Central memory CD8-positive, alpha-beta T cell (primary cell): ENCODE measurements at regions not wholly inside any gene's neighbourhood (a gene's known extent, or its start where the extent isn't known, plus 50 kb on each side); places are given as distances from the start of the nearest gene placed in this dataset.

Experiments
- ATAC-seq: fragments of 150-1000 bp; cut with Tn5 transposase; replicated peaks from 2 replicates; pipeline ENCODE4 v1.10.0; 2022; ENCODE audit warnings: mild to moderate bottlenecking, moderate FRiP score, moderate number of reproducible peaks; ENCODE audit not compliant: poor library complexity, severe bottlenecking; ENCODE audit errors: extremely low read depth
- DNase-seq, 2 donors: peaks; one replicate each; pipeline ENCODE4 v3.0.0; 2021; ENCODE audit warnings: low spot score in 2 of 2
- H3K27ac Mint-ChIP-seq: one replicate; pipeline ENCODE4 v1.8.0; 2022; ENCODE audit warnings: low read depth, mild to moderate bottlenecking, moderate library complexity, mixed read lengths
- H3K27me3 Mint-ChIP-seq: one replicate; pipeline ENCODE4 v1.8.0; 2022; ENCODE audit warnings: mixed read lengths
- H3K36me3 Mint-ChIP-seq: one replicate; pipeline ENCODE4 v1.8.0; 2022; ENCODE audit warnings: mild to moderate bottlenecking, moderate library complexity, mixed read lengths; ENCODE audit not compliant: insufficient read depth
- H3K4me1 Mint-ChIP-seq: one replicate; pipeline ENCODE4 v1.8.0; 2022; ENCODE audit warnings: mixed read lengths
- H3K4me3 Mint-ChIP-seq: one replicate; pipeline ENCODE4 v1.8.0; 2022; ENCODE audit warnings: mild to moderate bottlenecking, moderate library complexity, mixed read lengths
- H3K9me3 Mint-ChIP-seq: one replicate; pipeline ENCODE4 v1.8.0; 2022; ENCODE audit warnings: mixed read lengths

DNA sequence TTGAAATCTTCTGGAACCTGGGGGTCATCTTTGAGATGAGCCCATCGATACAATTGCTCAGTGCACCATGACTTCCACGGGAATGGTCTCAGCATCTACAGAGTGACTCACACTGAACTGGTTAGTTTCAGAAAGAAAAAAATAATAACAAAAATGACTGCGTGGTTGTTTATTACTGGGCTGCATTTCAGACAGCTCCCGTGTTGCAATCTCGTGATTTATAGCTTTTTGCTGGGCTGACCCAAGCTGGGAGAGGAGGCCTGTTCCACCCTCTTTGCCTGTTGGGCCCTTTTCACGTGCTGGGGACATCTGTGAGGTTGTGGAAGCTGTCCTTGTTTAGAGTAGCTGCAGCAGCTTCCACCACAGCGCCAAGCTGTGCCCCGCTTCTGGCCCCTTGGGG is 225.5 kb downstream of the BMP7 start:
- ATAC-seq, result no peak
- Mint-ChIP-seq H3K9me3 (no peaks in the 10 kb centered on the region), H3K4me3 (no peak overlapping the region), H3K4me1 (no peaks in the 10 kb centered on the region), H3K27ac (no peak overlapping the region), H3K36me3 (no peaks in the 10 kb centered on the region), H3K27me3 (peaks cover 11% of the 10 kb centered on the region)
- DNase-seq, result no peak

- Mint-ChIP-seq H3K4me1 (no peaks in the 10 kb centered on the region), H3K36me3 (no peaks in the 10 kb centered on the region), H3K27me3 (no peaks in the 10 kb centered on the region), H3K4me3 (no peak overlapping the region), H3K9me3 (no peaks in the 10 kb centered on the region), H3K27ac (no peak overlapping the region)
- DNase-seq (no peak), ATAC-seq (no peak)
Measured at GRCh38 chr20:57043091-57043490, 223.3 kb downstream of the BMP7 start.

DNA sequence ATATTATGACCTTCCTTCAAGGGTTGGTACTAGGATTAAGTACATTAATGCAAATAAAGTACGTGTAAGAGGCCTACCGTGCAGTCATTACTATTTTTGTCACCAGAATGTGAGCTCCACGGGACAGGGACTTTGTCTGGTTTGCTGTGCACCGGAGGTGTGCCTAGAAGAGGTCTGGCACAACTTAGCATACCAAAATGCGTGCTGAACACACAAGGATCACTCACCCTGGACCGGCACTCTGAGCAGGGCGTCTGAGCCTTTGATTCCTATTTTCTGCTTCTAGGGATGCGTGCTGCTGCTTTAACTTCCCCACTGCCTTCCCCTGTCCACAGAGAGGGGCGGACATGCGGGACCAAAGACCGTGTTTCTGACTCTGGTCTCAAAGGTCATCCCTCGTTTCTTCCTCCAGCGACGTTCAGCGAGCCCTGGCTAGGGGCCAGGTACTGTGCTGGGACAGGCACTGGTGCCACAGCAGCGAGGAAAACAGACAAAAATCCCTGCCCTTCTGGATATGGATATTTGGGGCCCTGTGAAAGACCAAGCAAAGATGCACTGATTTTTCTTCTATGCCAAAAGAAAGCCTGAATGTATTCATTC is 222.7 kb downstream of the BMP7 start:
- no peak overlapping the region for H3K4me3 Mint-ChIP-seq
- H3K27ac Mint-ChIP-seq, result no peak overlapping the region
- H3K4me1 Mint-ChIP-seq, result no peaks in the 10 kb centered on the region
- DNase-seq (no peak), ATAC-seq (no peak)
- H3K36me3 Mint-ChIP-seq, result no peaks in the 10 kb centered on the region
- no peaks in the 10 kb centered on the region for H3K9me3 Mint-ChIP-seq
- peaks cover 6% of the 10 kb centered on the region for H3K27me3 Mint-ChIP-seq

GRCh38 chr20:57047281-57048026 is 219.0 kb downstream of the BMP7 start:
- no peaks in the 10 kb centered on the region for H3K36me3 Mint-ChIP-seq
- H3K27ac Mint-ChIP-seq, result no peak overlapping the region
- no peak overlapping the region for H3K4me3 Mint-ChIP-seq
- DNase-seq (no peak), ATAC-seq (no peak)
- H3K9me3 Mint-ChIP-seq, result no peaks in the 10 kb centered on the region
- peaks cover 18% of the 10 kb centered on the region for H3K27me3 Mint-ChIP-seq
- H3K4me1 Mint-ChIP-seq, result no peaks in the 10 kb centered on the region

DNA sequence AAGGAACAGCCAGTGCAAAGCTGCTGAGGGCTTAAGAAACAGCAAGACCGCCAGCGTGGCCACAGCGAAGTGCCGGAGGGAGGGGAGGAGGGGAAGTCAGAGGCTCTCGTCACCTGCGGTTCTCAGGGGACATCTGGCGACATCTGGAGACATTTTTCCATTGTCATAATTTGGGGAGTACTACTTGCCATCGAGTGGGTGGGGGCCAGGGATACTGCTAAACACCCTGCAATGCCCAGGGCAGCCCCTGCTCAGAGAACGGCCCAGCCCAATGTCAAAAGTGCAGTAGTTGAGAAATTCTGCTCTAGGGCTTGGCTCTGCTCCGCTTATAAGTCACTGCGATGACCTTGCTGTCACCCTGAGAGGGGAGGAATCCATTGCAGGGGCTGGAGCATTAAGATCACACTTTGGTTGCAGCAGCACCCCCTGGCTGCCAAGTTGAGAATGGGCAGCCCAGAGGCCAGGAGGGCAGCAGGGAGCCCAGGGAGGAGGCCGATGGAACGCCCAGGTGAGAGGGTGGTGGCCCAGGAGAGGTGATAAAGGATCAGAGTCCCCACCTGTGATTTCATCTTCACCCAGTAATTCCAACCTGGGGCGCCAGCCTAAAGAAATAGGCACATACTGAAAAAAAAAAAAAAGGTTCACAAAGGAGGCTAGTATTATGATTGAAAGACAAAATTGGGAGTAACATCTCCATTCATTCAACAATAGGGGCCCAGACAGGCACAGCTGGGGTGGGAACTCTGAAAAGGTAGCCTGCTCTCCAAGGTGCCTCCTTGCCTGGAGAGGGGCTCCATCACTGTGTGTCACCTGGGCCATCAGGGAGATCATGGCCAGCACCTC is 218.2 kb downstream of the BMP7 start:
- no peak for DNase-seq
- no peak overlapping the region for H3K27ac Mint-ChIP-seq

DNA sequence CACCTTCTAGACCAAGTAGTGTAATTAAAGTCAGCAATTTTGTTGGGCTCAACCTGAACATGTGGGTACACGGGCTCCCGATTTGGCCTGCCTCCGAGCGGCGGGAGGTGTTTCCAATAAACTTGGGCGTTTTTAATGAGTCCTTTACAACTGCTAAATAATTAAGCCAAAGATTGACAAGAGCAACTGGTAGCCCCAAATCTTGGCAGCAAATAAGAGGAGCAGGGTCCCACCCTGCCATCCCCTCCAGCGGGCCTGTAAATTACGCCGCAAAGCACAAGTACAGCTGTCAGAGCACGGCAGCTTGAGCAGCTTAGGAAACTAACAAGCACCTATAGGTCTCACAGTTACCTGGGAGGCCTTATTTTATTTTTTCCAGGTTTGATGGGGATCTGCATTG is 217.1 kb downstream of the BMP7 start:
- no peak overlapping the region for H3K4me3 Mint-ChIP-seq
- no peaks in the 10 kb centered on the region for H3K9me3 Mint-ChIP-seq
- no peak overlapping the region for H3K27ac Mint-ChIP-seq
- ATAC-seq, result no peak
- H3K4me1 Mint-ChIP-seq, result no peaks in the 10 kb centered on the region
- no peaks in the 10 kb centered on the region for H3K36me3 Mint-ChIP-seq
- peaks cover 18% of the 10 kb centered on the region for H3K27me3 Mint-ChIP-seq
- no peak for DNase-seq

More for the DNA sequence above, 218.2 kb downstream of the BMP7 start:
- ATAC-seq, result no peak
- Mint-ChIP-seq H3K4me1 (no peaks in the 10 kb centered on the region), H3K36me3 (no peaks in the 10 kb centered on the region), H3K9me3 (no peaks in the 10 kb centered on the region), H3K27me3 (peaks cover 18% of the 10 kb centered on the region), H3K4me3 (no peak overlapping the region)

- no peak overlapping the region for H3K27ac Mint-ChIP-seq
- ATAC-seq (no peak), DNase-seq (no peak)
- no peaks in the 10 kb centered on the region for H3K4me1 Mint-ChIP-seq
- H3K27me3 Mint-ChIP-seq, result peaks cover 18% of the 10 kb centered on the region
- no peaks in the 10 kb centered on the region for H3K36me3 Mint-ChIP-seq
- H3K9me3 Mint-ChIP-seq, result no peaks in the 10 kb centered on the region
- no peak overlapping the region for H3K4me3 Mint-ChIP-seq
Measured at GRCh38 chr20:57051096-57051495, 215.3 kb downstream of the BMP7 start.

- no peak for ATAC-seq
- H3K4me1 Mint-ChIP-seq, result no peaks in the 10 kb centered on the region
- no peak overlapping the region for H3K27ac Mint-ChIP-seq
- peaks cover 22% of the 10 kb centered on the region for H3K27me3 Mint-ChIP-seq
- DNase-seq, result no peak
- no peaks in the 10 kb centered on the region for H3K36me3 Mint-ChIP-seq
- H3K9me3 Mint-ChIP-seq, result no peaks in the 10 kb centered on the region
- no peak overlapping the region for H3K4me3 Mint-ChIP-seq
Measured at GRCh38 chr20:57053067-57053466, 213.4 kb downstream of the BMP7 start.

GRCh38 chr20:57053793-57054552 is 212.5 kb downstream of the BMP7 start:
- DNase-seq, result no peak
- ATAC-seq, result no peak
- Mint-ChIP-seq H3K27ac (no peak overlapping the region), H3K9me3 (no peaks in the 10 kb centered on the region), H3K27me3 (peaks cover 23% of the 10 kb centered on the region), H3K36me3 (no peaks in the 10 kb centered on the region), H3K4me3 (no peak overlapping the region), H3K4me1 (peaks cover 2% of the 10 kb centered on the region)

- peaks cover 26% of the 10 kb centered on the region for H3K27me3 Mint-ChIP-seq
- H3K36me3 Mint-ChIP-seq, result no peaks in the 10 kb centered on the region
- ATAC-seq (no peak), DNase-seq (no peak)
- H3K4me3 Mint-ChIP-seq, result no peak overlapping the region
- H3K9me3 Mint-ChIP-seq, result no peaks in the 10 kb centered on the region
- no peak overlapping the region for H3K27ac Mint-ChIP-seq
- peaks cover 5% of the 10 kb centered on the region for H3K4me1 Mint-ChIP-seq
Measured at GRCh38 chr20:57055345-57055744, 211.1 kb downstream of the BMP7 start.

DNA sequence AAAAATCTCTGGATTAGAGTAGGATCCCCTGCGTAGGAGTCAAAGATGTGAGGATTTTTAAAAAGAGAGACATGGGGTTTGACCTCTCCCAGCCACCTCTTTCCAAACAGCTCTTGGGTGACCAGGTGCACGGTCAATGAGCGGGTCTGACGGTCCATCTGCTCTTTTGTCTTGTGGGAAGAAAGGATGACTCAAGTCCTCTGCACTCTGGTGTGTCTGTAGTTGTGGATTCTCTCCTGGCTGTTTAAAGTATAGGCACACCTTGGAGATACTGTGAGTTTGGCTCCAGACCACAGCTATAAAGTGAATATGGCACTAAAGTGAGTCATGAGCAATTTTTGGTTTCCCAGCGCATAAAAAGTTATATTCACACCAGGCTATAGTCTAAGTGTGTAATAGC is 209.8 kb downstream of the BMP7 start:
- ATAC-seq (no peak), DNase-seq (no peak)
- Mint-ChIP-seq H3K27ac (no peak overlapping the region), H3K4me3 (no peak overlapping the region), H3K36me3 (no peaks in the 10 kb centered on the region), H3K27me3 (peaks cover 32% of the 10 kb centered on the region), H3K4me1 (peaks cover 5% of the 10 kb centered on the region), H3K9me3 (no peaks in the 10 kb centered on the region)

DNA sequence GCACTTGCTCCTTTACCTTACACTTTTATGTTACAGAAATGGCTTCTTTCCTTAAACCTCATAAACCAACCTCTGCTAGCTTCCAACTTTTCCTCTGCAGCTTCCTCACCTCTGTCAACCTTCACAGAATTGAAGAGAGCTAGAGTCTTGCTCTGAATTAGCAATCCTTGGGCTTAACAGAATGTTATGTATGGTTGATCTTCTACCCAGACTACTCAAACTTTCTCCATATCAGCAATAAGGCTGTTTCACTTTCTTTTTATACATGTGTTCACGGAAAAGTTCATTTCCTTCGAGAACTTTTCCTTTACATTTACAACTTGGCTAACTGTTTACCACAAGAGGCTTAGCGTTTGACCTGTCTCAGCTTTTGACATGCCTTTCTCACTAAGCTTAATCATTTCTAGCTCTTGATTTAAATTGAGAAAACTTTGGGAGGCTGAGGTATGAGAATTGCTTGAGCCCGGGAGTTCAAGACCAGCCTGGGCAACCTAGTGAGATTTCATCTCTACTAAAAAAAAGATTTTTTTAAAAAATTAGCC is 207.3 kb downstream of the BMP7 start:
- Mint-ChIP-seq H3K27ac (no peak overlapping the region), H3K36me3 (no peaks in the 10 kb centered on the region), H3K27me3 (peaks cover 32% of the 10 kb centered on the region), H3K4me1 (peaks cover 5% of the 10 kb centered on the region), H3K4me3 (peak overlapping the region; percentile 28), H3K9me3 (no peaks in the 10 kb centered on the region)
- ATAC-seq, result no peak
- no peak for DNase-seq
